PFSK-1 (cell line): ENCODE measurements at regions not wholly inside any gene's neighbourhood (a gene's known extent, or its start where the extent isn't known, plus 50 kb on each side); places are given as distances from the start of the nearest gene placed in this dataset.

Experiments used
- FOXP2 ChIP-seq: optimal IDR thresholded peaks from 2 replicates; pipeline ENCODE3; 2011; ENCODE audit warnings: borderline replicate concordance, control low read depth, inconsistent platforms; ENCODE audit not compliant: insufficient read depth; ENCODE audit errors: extremely low read length, extremely low read depth
- POLR2AphosphoS5 ChIP-seq: IDR thresholded peaks from 2 replicates; pipeline ENCODE4 v1.6.1; 2012; ENCODE audit warnings: low read depth, mild to moderate bottlenecking, control low read depth, low read length, moderate library complexity
- SIN3A ChIP-seq: IDR thresholded peaks from 2 replicates; pipeline ENCODE4 v1.6.1; 2012; ENCODE audit warnings: mild to moderate bottlenecking, low read length, moderate library complexity, borderline replicate concordance; ENCODE audit not compliant: insufficient read depth
- TAF1 ChIP-seq: IDR thresholded peaks from 2 replicates; pipeline ENCODE4 v1.6.1; 2012; ENCODE audit warnings: low read length, control low read depth, borderline replicate concordance; ENCODE audit not compliant: insufficient read depth
- TF ChIP-seq, protein P1 (sequence below), 2 experiments: IDR thresholded peaks; 2 replicates each; pipeline versions ENCODE4 v1.6.1 to v1.8.0; 2011 to 2012; ENCODE audit warnings: low read depth in 2 of 2, low read length in 2 of 2, control low read depth in 1 of 2, inconsistent platforms in 1 of 2, mild to moderate bottlenecking in 1 of 2, moderate library complexity in 1 of 2; ENCODE audit not compliant: insufficient read depth in 1 of 2

- TF ChIP-seq, protein P1, sequence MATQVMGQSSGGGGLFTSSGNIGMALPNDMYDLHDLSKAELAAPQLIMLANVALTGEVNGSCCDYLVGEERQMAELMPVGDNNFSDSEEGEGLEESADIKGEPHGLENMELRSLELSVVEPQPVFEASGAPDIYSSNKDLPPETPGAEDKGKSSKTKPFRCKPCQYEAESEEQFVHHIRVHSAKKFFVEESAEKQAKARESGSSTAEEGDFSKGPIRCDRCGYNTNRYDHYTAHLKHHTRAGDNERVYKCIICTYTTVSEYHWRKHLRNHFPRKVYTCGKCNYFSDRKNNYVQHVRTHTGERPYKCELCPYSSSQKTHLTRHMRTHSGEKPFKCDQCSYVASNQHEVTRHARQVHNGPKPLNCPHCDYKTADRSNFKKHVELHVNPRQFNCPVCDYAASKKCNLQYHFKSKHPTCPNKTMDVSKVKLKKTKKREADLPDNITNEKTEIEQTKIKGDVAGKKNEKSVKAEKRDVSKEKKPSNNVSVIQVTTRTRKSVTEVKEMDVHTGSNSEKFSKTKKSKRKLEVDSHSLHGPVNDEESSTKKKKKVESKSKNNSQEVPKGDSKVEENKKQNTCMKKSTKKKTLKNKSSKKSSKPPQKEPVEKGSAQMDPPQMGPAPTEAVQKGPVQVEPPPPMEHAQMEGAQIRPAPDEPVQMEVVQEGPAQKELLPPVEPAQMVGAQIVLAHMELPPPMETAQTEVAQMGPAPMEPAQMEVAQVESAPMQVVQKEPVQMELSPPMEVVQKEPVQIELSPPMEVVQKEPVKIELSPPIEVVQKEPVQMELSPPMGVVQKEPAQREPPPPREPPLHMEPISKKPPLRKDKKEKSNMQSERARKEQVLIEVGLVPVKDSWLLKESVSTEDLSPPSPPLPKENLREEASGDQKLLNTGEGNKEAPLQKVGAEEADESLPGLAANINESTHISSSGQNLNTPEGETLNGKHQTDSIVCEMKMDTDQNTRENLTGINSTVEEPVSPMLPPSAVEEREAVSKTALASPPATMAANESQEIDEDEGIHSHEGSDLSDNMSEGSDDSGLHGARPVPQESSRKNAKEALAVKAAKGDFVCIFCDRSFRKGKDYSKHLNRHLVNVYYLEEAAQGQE (IDR thresholded peaks at IDR 0.05; ENCODE audit: insufficient read depth in 1 of 2, low read depth in 2 of 2, low read length in 2 of 2): no peak
- no peak for TF ChIP-seq SIN3A
- TF ChIP-seq FOXP2: no peak
- TF ChIP-seq POLR2AphosphoS5: no peak
Observed at GRCh38 chr15:92753591-92753990, 98.0 kb upstream of the FAM174B start.

DNA sequence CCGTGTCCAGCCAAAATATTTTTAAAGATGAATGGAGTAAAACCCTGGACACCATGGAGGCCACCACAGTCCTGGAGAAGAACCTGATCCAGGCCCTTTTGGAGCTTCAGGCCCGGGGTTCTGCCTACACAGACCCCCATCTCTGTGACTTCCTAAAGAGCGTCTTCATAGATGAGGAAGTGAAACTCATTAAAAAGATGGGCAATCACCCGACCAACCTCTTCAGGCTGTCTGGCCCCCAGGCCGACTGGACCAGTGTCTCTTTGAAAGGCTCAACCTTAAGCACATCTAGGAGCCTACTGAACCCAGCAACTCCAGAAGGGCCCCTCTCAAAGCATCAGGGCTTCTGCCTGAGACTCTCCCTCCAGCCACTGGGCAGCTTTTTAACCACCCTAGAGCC is 107.9 kb upstream of the FAM174B start:
- TF ChIP-seq SIN3A (no peak), POLR2AphosphoS5 (no peak)

DNA sequence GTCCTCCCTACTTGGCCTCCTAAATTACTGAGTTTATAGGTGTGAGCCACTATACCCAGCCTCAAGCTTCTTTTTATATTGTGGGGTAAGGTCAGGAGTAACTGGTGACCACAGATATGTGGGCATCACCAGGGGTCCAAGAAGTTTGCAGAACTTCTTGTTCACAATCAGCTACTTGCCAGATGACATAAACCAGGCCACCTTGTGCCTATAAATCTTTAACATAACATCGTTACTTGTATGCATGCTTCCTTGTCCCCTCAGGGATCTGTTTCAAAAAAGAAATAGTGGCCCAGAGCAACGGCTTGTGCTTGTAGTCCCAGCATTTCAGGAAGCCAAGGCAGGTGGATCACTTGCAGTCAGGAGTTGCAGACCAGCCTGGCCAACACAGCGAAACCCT is 115.1 kb upstream of the FAM174B start:
- TF ChIP-seq, protein P1 (IDR thresholded peaks at IDR 0.05; ENCODE audit: insufficient read depth in 1 of 2, low read depth in 2 of 2, low read length in 2 of 2): no peak
- TF ChIP-seq TAF1 (no peak), SIN3A (no peak), FOXP2 (no peak), POLR2AphosphoS5 (no peak)

GRCh38 chr15:92772061-92772460 is 116.5 kb upstream of the FAM174B start:
- TF ChIP-seq FOXP2: no peak
- TF ChIP-seq TAF1: no peak
- TF ChIP-seq SIN3A: no peak
- no peak for TF ChIP-seq POLR2AphosphoS5
- TF ChIP-seq, protein P1 (IDR thresholded peaks at IDR 0.05; ENCODE audit: insufficient read depth in 1 of 2, low read depth in 2 of 2, low read length in 2 of 2): no peak

DNA sequence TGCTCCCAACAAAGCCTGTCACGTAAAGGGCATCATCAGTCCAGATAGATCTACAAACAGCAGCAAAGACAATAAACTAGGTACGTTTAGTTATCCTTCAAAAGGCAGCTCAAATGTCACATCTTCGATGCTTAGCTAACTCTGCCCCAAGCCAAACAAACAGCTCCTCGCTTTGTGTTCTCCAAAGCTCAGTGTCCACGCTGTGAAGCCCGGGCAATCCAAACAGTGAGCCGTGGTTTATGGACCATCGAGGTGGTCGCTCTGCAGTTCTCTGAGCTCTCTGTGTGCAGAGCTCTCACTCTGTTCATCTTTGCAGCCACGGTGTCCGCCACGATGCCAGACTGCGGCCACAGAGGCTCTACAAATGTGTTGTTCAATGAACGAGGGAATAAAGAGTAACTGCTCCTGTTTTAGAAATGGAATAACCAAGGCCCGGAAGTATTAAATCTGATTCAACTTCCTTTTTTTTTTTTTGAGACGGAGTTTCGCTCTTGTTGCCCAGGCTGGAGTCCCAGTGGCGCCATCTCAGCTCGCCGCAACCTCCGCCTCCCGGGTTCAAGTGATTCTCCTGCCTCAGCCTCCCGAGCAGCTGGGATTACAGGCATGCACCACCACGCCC is 117.2 kb upstream of the FAM174B start:
- TF ChIP-seq TAF1: no peak

DNA sequence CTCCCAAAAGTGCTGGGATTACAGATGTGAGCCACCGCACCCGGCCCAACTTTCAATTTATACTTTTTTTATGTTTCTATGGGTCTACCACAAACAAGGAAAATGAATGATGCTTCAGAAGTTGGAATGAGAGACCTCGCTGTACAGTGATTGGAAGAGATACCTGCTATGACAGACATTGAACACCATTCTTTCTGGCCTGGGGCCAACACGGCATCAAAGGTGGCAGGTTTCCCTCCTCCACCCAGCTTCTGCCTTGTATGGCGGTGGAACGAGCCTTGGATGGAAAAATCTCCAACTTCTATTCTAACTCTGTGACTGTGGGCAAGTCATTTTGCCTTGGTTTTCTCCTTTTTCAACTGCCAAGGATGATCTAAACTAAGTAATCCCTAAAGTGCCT is 117.8 kb upstream of the FAM174B start:
- TF ChIP-seq, protein P1 (IDR thresholded peaks at IDR 0.05; ENCODE audit: insufficient read depth in 1 of 2, low read depth in 2 of 2, low read length in 2 of 2): no peak
- no peak for TF ChIP-seq TAF1
- TF ChIP-seq SIN3A: no peak
- TF ChIP-seq POLR2AphosphoS5: no peak
- no peak for TF ChIP-seq FOXP2
